Suprapubic skin (tissue), 4 donors: ENCODE measurements at regions not wholly inside any gene's neighbourhood (a gene's known extent, or its start where the extent isn't known, plus 50 kb on each side); places are given as distances from the start of the nearest gene placed in this dataset.
"Not testable (repeated sequence)": the region's sequence is repeated elsewhere in the genome, so short reads cannot be mapped to it uniquely, and the experiment has no call there.

Experiments used
- DNase-seq, 2 donors: peaks; one replicate each; pipeline ENCODE4 v3.0.0-alpha.2; 2019; ENCODE audit warnings: low spot score in 2 of 2
- H3K27ac ChIP-seq: fragments of 200-600 bp; sonication (generic); one replicate; pipeline ENCODE4 v1.5.1; 2019
- H3K27me3 ChIP-seq: fragments of 200-600 bp; sonication (generic); one replicate; pipeline ENCODE4 v1.5.1; 2019
- H3K36me3 ChIP-seq: fragments of 200-600 bp; sonication (generic); one replicate; pipeline ENCODE4 v1.5.1; 2019
- H3K4me1 ChIP-seq: fragments of 200-600 bp; sonication (generic); one replicate; pipeline ENCODE4 v1.5.1; 2019
- H3K4me3 ChIP-seq: fragments of 200-600 bp; sonication (generic); one replicate; pipeline ENCODE4 v1.5.1; 2019; ENCODE audit warnings: mild to moderate bottlenecking
- H3K9me3 ChIP-seq: fragments of 200-600 bp; sonication (generic); one replicate; pipeline ENCODE4 v1.5.1; 2019
- WGBS: methylation state at CpG from one replicate; pipeline ENCODE4 v1.1.5; 2018; 5-methylcytosine and 5-hydroxymethylcytosine counted together

- not testable (repeated sequence) for DNase-seq, H3K4me3 ChIP-seq
- no CpG with 5 or more reads among the region's 7 CpGs for WGBS
Measured at GRCh38 chr2:111294699-111295098, 174.0 kb downstream of the BCL2L11 start.

GRCh38 chr2:111296122-111296804 lies 175.5 kb downstream of the BCL2L11 start:
- not testable (repeated sequence) for H3K4me1 ChIP-seq, H3K27ac ChIP-seq, H3K4me3 ChIP-seq, H3K36me3 ChIP-seq, DNase-seq, H3K27me3 ChIP-seq, H3K9me3 ChIP-seq
- WGBS = 70% methylated on average over 1 of the region's 6 CpGs

More at GRCh38 chr2:111294699-111295098, 174.0 kb downstream of the BCL2L11 start:
- not testable (repeated sequence) for H3K36me3 ChIP-seq, H3K9me3 ChIP-seq, H3K27ac ChIP-seq, H3K4me1 ChIP-seq, H3K27me3 ChIP-seq

GRCh38 chr2:111297128-111297527 lies 176.4 kb downstream of the BCL2L11 start:
- not testable (repeated sequence) for H3K27ac ChIP-seq, H3K27me3 ChIP-seq, H3K36me3 ChIP-seq

GRCh38 chr2:111298927-111299326 lies 178.2 kb downstream of the BCL2L11 start:
- not testable (repeated sequence) for H3K27ac ChIP-seq, H3K4me3 ChIP-seq, H3K36me3 ChIP-seq, H3K4me1 ChIP-seq, H3K27me3 ChIP-seq, H3K9me3 ChIP-seq, DNase-seq
- 80% methylated on average over 3 of the region's 3 CpGs for WGBS

More at GRCh38 chr2:111297128-111297527, 176.4 kb downstream of the BCL2L11 start:
- H3K4me3 ChIP-seq, H3K9me3 ChIP-seq, DNase-seq, H3K4me1 ChIP-seq: not testable (repeated sequence)

- H3K4me3 ChIP-seq, H3K27me3 ChIP-seq, H3K27ac ChIP-seq, H3K36me3 ChIP-seq, DNase-seq, H3K9me3 ChIP-seq, H3K4me1 ChIP-seq: not testable (repeated sequence)
- WGBS = 92% methylated on average over 2 of the region's 2 CpGs
Measured at GRCh38 chr2:111299635-111300034, 178.9 kb downstream of the BCL2L11 start.

GRCh38 chr2:111301677-111302076 lies 181.0 kb downstream of the BCL2L11 start:
- DNase-seq, H3K9me3 ChIP-seq, H3K4me3 ChIP-seq, H3K36me3 ChIP-seq, H3K4me1 ChIP-seq, H3K27ac ChIP-seq, H3K27me3 ChIP-seq: not testable (repeated sequence)
- WGBS = no CpG with 5 or more reads among the region's 3 CpGs

- H3K27ac ChIP-seq, DNase-seq, H3K4me3 ChIP-seq, H3K27me3 ChIP-seq, H3K4me1 ChIP-seq, H3K36me3 ChIP-seq, H3K9me3 ChIP-seq: not testable (repeated sequence)
- 68% methylated on average over 4 of the region's 7 CpGs for WGBS
Measured at GRCh38 chr2:111302397-111303218, 181.9 kb downstream of the BCL2L11 start.

GRCh38 chr2:111307302-111307701 lies 186.6 kb downstream of the BCL2L11 start:
- 100% methylated on average over 3 of the region's 3 CpGs for WGBS
- H3K4me3 ChIP-seq, H3K27ac ChIP-seq, H3K9me3 ChIP-seq, H3K27me3 ChIP-seq, DNase-seq, H3K4me1 ChIP-seq, H3K36me3 ChIP-seq: not testable (repeated sequence)

- not testable (repeated sequence) for H3K4me1 ChIP-seq, DNase-seq, H3K36me3 ChIP-seq, H3K27me3 ChIP-seq, H3K9me3 ChIP-seq, H3K27ac ChIP-seq, H3K4me3 ChIP-seq
- WGBS = 84% methylated on average over 5 of the region's 6 CpGs
Measured at GRCh38 chr2:111309231-111310075, 188.7 kb downstream of the BCL2L11 start.

- H3K36me3 ChIP-seq, H3K4me1 ChIP-seq, H3K27me3 ChIP-seq, DNase-seq, H3K9me3 ChIP-seq, H3K4me3 ChIP-seq, H3K27ac ChIP-seq: not testable (repeated sequence)
- no CpG with 5 or more reads among the region's 8 CpGs for WGBS
Measured at GRCh38 chr2:111310395-111310794, 189.7 kb downstream of the BCL2L11 start.

- not testable (repeated sequence) for H3K27me3 ChIP-seq, H3K4me1 ChIP-seq, H3K36me3 ChIP-seq, H3K9me3 ChIP-seq, DNase-seq, H3K27ac ChIP-seq, H3K4me3 ChIP-seq
- no CpG with 5 or more reads among the region's 6 CpGs for WGBS
Measured at GRCh38 chr2:111311568-111311967, 190.9 kb downstream of the BCL2L11 start.

GRCh38 chr2:111312897-111313607 lies 192.3 kb downstream of the BCL2L11 start:
- not testable (repeated sequence) for H3K4me3 ChIP-seq, H3K27ac ChIP-seq, DNase-seq, H3K27me3 ChIP-seq, H3K36me3 ChIP-seq, H3K4me1 ChIP-seq, H3K9me3 ChIP-seq
- 48% methylated on average over 9 of the region's 15 CpGs for WGBS

- not testable (repeated sequence) for H3K9me3 ChIP-seq, H3K27ac ChIP-seq, DNase-seq, H3K36me3 ChIP-seq, H3K27me3 ChIP-seq, H3K4me1 ChIP-seq, H3K4me3 ChIP-seq
- WGBS = 67% methylated on average over 2 of the region's 3 CpGs
Measured at GRCh38 chr2:111313711-111314110, 193.0 kb downstream of the BCL2L11 start.
